Glomerular endothelial cell (primary cell): ENCODE measurements at regions not wholly inside any gene's neighbourhood (a gene's known extent, or its start where the extent isn't known, plus 50 kb on each side); places are given as distances from the start of the nearest gene placed in this dataset.
"Not testable (repeated sequence)": the region's sequence is repeated elsewhere in the genome, so short reads cannot be mapped to it uniquely, and the experiment has no call there.

ENCODE experiments used
- DNase-seq: peaks from one replicate; pipeline ENCODE4 v3.0.0-alpha.2; 2011; ENCODE audit warnings: low read depth, low spot score; ENCODE audit errors: extremely low read depth

DNA sequence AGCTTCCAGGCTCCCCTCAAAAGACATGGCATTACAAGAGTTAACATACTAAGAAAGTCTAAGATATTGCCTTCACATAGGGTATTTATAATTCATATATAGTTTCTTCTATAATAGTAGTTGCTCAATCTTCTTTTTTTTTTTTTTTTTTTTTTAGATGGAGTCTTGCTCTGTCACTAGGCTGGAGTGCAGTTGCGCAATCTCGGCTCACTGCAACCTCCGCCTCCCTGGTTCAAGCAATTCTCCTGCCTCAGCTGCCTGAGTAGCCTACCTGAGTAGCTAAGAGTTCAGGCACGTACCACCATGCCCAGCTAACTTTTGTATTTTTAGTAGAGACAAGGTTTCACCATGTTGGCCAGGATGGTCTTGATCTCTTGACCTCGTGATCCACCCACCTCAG is 337.0 kb downstream of the FAM181B start:
- DNase-seq = not testable (repeated sequence)

- no peak for DNase-seq
Measured at GRCh38 chr11:82384308-82384707, 349.4 kb downstream of the FAM181B start.

DNA sequence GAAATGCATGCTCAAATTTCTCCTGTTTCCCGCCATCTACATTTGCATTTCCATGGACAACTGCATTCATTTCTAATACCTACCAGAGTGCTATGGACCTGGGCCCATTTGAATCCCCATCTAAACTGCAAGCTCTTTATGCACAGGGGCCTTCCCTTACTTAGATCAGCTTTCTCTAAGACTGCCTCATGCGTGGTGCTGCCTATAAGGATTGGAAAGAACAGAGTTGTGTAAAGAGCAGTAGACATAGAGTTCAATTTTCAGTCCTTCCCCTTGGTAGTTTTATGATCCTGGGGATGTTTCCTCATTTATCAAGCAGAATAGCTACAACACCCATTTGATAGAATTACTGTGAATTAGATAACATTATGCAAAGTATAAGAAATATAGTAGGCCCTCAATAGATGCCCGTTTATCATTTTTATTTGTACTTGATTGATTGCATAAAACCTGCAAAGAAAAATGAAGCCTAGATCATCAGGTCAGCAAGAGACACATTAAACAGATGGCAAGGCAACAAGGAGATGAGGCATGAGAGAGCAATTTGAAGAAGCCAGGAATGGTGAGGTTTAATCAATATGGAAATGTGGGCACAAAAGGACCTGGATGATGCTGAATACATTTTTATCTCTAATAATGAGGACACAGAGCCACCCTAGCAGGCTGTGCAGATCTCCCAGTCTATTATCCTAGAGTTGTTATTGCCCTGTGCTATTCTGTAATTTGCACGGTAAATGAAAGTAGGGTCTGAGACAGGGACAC is 359.7 kb downstream of the FAM181B start:
- no peak for DNase-seq

- DNase-seq = no peak
Measured at GRCh38 chr11:82365351-82365750, 368.3 kb downstream of the FAM181B start.

GRCh38 chr11:82356316-82356715 is 377.3 kb downstream of the FAM181B start:
- no peak for DNase-seq

- DNase-seq = no peak
Measured at GRCh38 chr11:82355313-82355823, 378.3 kb downstream of the FAM181B start.

GRCh38 chr11:82326853-82327252 is 406.8 kb downstream of the FAM181B start:
- DNase-seq = no peak

GRCh38 chr11:82321206-82321605 is 412.5 kb downstream of the FAM181B start:
- DNase-seq = no peak

- no peak for DNase-seq
Measured at GRCh38 chr11:82315093-82315492, 418.6 kb downstream of the FAM181B start.

DNA sequence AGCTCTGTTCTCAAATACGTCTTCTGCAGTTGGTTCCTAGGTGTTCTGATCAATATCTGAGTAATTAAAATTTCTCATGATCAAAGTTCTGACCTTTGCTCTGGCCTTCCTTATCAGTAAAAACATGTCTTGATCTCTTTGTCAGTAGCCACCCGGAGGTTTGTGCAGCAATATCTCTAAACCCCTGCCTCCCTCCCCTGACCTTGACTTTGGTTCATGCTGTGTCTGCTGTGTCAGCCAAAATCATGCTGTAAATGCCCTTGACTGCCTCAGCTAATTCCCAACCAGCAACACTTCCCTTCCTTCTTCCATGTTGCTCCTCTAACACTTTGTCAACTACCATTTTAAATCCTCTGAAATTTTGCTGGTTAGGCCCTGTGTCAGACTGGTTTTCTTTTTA is 424.7 kb downstream of the FAM181B start:
- DNase-seq = no peak

DNA sequence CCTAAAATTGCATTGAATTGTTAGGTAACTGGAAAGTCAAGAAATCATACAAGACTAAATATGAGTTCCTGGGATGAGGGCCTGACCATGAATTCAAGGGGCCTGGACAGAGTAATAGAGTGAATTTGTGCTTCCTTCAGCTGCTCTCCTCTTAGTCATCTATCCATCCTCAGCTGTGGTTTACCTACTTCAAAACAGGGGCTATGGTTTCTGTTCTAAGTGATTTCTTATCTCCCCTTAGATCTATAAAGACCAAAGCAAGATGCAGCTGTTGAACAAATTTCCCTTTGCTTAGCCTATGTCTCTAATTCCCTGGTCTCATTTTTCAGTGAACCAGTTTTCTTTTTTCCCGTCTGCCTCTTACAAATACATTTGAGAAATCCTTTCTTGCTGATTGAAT is 428.5 kb downstream of the FAM181B start:
- no peak for DNase-seq

DNA sequence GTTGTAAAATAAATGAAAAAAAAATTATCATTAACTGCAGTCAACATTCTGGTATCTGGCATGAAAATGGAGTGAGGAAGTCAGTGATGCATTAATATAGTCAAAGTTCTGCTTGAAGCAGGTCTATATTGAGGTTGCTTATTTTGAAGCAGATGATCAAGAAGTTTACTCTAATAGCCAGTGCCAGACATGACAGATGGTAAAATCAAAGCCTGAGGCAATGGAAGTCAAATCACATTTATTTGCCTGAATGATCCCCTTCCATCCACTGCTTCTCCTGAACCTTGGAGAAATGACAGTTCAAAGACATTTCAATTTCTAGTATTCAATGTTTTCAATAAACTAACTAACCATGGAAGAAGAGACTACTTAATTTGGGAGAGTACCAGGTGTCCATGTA is 430.0 kb downstream of the FAM181B start:
- DNase-seq = no peak

DNA sequence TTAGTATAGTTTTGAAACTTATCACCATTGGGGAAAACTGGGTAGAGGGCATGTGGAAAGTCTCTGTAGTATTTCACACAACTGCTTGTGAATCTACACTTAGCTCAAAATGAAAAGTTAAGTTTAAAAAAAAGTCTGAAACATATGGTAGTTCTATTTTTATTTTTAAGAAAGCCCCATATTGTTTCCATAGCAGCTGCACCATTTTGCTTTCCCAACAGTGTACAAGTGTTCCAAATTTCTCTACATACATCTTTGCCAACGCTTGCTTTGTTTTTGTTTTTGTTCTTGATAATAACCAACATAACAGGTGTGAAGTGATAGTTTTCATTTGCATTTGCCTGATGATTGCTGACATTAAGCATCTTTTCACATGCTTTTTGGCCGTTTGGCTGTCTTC is 445.2 kb downstream of the FAM181B start:
- DNase-seq = no peak

DNA sequence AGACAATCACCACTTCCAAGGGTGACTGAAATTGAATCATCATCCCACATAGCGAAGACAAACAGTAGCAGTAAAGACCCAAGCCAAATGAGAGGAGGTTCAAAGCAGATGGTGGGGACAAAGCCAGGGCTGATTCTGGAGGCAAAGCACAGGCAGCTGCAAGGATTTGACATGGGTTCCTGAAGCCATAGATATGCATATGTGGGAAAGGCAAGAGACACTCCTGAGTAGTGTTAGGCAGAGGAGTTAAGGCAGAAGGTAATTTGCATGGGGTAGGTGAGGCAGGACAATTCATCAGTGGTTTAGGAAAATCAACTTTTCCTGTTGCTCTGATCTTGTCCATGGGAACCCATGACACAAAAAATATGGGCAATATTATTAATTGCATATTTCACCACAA is 462.8 kb downstream of the FAM181B start:
- no peak for DNase-seq

DNA sequence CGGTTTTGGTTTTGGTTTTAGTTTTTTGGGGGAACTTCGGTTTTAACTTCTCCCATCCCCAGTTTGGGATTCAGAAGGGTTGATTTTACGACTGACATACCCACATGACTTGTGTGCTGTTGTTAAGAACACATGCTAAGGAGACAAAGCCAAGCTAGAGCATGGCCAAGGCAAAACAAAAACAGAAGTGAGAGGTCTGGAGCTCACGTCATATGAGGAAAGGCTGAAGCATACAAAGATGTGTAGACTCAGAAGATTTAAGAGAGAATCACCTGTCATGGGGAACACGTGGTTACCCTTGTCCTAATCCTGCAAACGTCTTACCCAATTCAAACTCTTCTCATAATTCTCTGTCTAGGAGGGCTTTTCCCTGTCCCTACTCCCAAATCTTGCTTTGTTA is 465.0 kb downstream of the FAM181B start:
- no peak for DNase-seq

DNA sequence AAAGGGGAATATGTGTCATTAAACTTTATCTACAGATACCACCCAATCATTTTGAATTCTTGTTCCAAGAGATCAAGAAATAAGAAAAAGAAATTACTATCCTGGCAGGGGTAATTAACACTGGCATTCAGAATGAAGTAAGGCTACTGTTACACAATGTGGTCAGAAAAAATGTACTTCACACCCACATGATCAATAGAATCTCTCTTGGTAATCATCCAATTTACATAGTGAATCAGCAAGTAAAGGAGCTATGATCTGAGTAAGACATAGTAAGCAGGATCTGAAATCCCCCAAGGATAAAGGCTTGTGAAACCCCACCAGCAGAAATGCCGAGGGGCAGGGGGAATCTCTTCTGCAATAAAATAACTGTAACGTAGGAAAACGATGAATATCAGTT is 466.5 kb downstream of the FAM181B start:
- no peak for DNase-seq

DNA sequence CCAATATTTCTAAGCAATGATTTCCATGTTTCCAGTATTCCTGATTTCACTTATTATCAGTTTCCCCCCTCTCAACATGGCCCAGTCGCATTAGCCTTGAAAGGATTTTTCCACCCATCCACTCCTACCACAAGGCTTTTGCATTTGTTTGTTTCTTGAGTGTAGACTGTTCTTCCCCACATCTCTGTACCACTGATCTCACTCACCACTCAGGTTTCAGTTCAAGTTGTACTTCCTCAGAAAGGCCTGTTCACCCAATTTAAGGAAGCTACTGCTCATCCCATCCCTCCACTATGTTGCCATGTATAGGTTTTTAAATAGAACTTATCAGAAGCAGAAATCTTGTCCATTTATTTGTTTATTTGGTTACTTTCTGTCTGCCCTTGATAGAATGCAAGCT is 472.3 kb downstream of the FAM181B start:
- DNase-seq = no peak

DNA sequence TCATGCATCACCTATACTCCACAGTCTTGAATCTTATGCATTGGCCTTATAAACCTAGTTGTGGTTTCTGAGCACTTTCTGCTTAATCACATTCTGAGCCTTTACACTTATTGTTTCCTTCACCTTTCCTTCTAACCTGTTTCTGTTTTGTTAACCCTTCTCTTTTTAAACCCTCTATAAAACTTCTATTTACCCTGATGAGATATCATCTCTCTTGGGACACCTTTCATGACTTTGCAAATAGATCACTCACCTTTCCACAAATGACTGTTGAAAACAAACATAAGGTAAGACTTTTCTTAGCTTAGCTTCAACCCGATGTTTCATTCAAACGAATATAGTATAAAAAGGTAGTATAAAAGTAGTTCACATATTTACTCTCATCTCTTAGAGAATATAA is 483.6 kb downstream of the FAM181B start:
- DNase-seq = no peak

DNA sequence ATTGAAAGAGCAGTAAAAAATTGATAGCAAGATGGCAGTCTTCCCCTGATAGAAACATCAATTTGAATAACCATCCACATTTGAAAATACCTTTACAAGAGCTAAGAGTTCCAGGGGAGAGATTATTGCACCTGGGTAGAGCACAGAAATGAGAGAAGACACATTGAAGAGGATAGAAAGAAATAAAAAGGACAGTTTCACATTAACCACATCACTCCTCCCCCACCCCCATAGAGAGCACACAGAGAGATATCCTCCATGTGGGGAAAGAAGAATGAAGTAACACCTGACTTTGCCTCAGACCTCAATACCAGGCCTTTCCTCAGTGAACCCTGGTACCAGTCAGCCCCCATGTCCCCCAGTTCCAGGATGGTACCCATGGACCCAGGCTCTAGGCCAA is 486.7 kb downstream of the FAM181B start:
- no peak for DNase-seq

GRCh38 chr11:82239498-82239897 is 494.2 kb downstream of the FAM181B start:
- DNase-seq = no peak

GRCh38 chr11:82234256-82234655 is 499.4 kb downstream of the FAM181B start:
- DNase-seq = no peak

GRCh38 chr11:82233201-82233600 is 500.5 kb downstream of the FAM181B start:
- no peak for DNase-seq

DNA sequence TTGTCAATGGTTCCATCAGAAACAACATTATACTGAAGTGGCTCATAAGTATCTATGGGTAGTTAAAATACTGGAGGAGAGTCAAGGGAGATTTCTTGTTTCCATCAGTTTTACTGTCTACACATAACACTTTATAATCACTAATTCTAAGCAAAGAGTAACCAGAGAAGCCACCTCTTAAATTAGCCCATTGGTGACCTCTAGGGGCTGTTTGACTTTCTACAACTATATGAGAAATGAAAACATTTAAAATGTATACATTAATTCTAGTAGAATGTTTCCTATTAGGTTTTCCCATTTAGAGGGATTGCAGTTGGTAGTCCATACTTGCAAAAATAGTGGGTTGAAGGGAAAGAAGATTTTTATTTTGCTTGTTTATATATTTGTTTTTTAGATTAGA is 504.3 kb downstream of the FAM181B start:
- DNase-seq = no peak
